GM23338 (cell line): ENCODE measurements at regions not wholly inside any gene's neighbourhood (a gene's known extent, or its start where the extent isn't known, plus 50 kb on each side); places are given as distances from the start of the nearest gene placed in this dataset.

Experiments used
- CREB1 ChIP-seq: fragments of 250-450 bp; sonication (Bioruptor Pico); IDR thresholded peaks from 2 replicates; pipeline ENCODE4 v1.5.0; 2020; ENCODE audit warnings: low read depth, mild to moderate bottlenecking, moderate library complexity
- CTCF ChIP-seq, 2 experiments: fragments of 200-600 bp in 1 of 2; sonication (generic) in 1 of 2; conservative IDR thresholded peaks; 2 replicates each; pipeline versions ENCODE4 v1.5.1 to v1.6.1; 2016 to 2017; ENCODE audit warnings: antibody characterized with exemption in 2 of 2, low read depth in 2 of 2, mild to moderate bottlenecking in 2 of 2, moderate library complexity in 1 of 2
- EZH2 ChIP-seq: fragments of 200-600 bp; sonication (generic); IDR thresholded peaks from one replicate; pipeline ENCODE4 v1.8.0; 2017; ENCODE audit warnings: antibody characterized with exemption, mild to moderate bottlenecking, low read depth; ENCODE audit not compliant: unreplicated experiment
- EZH2phosphoT487 ChIP-seq: fragments of 200-600 bp; sonication (generic); IDR thresholded peaks from one replicate; pipeline ENCODE4 v1.8.1; 2018; ENCODE audit warnings: antibody characterized with exemption; ENCODE audit not compliant: unreplicated experiment
- JUNB ChIP-seq: IDR thresholded peaks from one replicate; pipeline ENCODE4 v1.6.1; 2016; ENCODE audit warnings: antibody characterized with exemption; ENCODE audit not compliant: unreplicated experiment
- NANOG ChIP-seq: IDR thresholded peaks from 2 replicates; pipeline ENCODE4 v1.6.1; 2016; ENCODE audit warnings: antibody characterized with exemption, borderline replicate concordance
- POLR2AphosphoS5 ChIP-seq: IDR thresholded peaks from 2 replicates; pipeline ENCODE4 v1.6.1; 2016; ENCODE audit warnings: antibody characterized with exemption, low read depth
- REST ChIP-seq: IDR thresholded peaks from one replicate; pipeline ENCODE4 v1.6.1; 2018; ENCODE audit warnings: antibody characterized with exemption; ENCODE audit not compliant: unreplicated experiment
- STAT1 ChIP-seq: IDR thresholded peaks from one replicate; pipeline ENCODE4 v1.6.1; 2016; ENCODE audit warnings: antibody characterized with exemption; ENCODE audit not compliant: unreplicated experiment
- ZNF114 ChIP-seq: fragments of 250-450 bp; sonication (Bioruptor Pico); IDR thresholded peaks from 2 replicates; pipeline ENCODE4 v1.5.0; 2020; ENCODE audit warnings: mild to moderate bottlenecking, moderate library complexity
- ZNF331 ChIP-seq: fragments of 250-450 bp; sonication (Bioruptor Pico); IDR thresholded peaks from 2 replicates; pipeline ENCODE4 v1.5.0; 2020; ENCODE audit warnings: low read depth, mild to moderate bottlenecking, moderate library complexity
- ZNF462 ChIP-seq: fragments of 250-450 bp; sonication (Bioruptor Pico); IDR thresholded peaks from 2 replicates; pipeline ENCODE4 v1.5.0; 2020; ENCODE audit warnings: mild to moderate bottlenecking, moderate library complexity

- TF ChIP-seq CTCF (conservative IDR thresholded peaks at IDR 0.05; ENCODE audit: low read depth in 2 of 2) (no peak), ZNF462 (CRISPR knock-in tag) (no peak), JUNB (no peak), EZH2 (no peak), POLR2AphosphoS5 (no peak), REST (no peak), EZH2phosphoT487 (no peak), CREB1 (no peak), NANOG (no peak), ZNF331 (no peak), STAT1 (no peak), ZNF114 (CRISPR knock-in tag) (no peak)
Observed at GRCh38 chr2:186294248-186294888, 191.7 kb upstream of the ZC3H15 start.
